HS-5 (cell line): ENCODE measurements at regions not wholly inside any gene's neighbourhood (a gene's known extent, or its start where the extent isn't known, plus 50 kb on each side); places are given as distances from the start of the nearest gene placed in this dataset.
"Not testable (repeated sequence)": the region's sequence is repeated elsewhere in the genome, so short reads cannot be mapped to it uniquely, and the experiment has no call there.

Experiments
- DNase-seq: peaks from one replicate; pipeline ENCODE4 v3.0.0-alpha.2; 2012; ENCODE audit warnings: low read depth

DNA sequence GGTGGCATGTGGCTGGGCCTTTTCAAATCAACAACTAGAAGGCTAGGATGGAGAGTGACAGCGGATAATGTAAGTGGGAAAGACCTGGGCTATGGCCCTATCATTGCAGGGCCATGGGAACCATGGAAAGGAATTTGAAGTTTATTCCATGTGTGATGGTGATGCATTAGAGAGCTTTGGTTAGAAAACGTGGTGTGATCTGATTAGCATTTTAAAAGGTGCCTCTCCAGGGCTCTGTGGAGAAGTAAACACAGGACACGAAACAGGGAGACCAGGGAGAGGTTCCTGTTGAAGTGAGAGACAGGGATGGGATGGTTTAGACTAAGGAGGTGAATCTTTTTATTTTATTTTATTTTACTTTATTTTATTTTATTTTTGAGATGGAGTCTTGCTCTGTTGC is 749.5 kb downstream of the GATA3 start:
- DNase-seq: no peak

DNA sequence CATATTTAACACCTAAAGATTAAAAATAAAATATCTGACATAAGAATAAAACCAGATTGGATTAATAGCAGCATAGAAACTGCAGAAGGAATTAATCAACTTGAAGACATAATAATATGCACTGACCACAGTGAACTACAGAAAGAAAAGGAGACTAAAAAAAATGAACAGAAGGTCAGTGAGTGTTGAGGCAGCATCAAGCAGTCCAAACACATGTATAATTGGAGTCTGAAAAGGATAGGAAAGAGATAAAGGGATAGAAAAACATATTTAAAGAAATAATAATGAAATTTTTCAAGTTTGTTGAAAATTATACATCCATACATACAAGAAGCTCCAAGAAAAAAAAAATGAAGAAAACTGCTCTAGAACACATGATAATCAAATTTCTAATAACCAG is 756.2 kb downstream of the GATA3 start:
- no peak for DNase-seq

DNA sequence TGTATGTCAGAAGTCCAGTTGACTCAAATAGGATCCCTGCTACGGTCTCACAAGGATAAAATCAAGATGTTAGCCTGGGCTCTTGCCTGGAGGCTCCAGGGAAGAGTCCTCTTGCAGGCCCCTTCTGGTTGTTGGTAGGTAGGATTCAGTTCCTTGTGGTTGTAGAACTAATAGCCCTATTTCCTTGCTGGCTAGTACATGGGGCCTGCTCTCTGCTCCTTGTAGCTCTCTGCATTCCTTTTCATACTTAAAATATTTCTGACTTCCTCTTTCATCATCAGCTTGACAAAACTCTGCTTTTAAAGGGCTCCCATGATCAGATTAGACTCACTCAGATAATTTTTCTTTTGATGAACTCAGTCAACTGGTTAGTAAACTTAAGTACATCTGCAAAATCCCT is 756.7 kb downstream of the GATA3 start:
- DNase-seq: no peak

DNA sequence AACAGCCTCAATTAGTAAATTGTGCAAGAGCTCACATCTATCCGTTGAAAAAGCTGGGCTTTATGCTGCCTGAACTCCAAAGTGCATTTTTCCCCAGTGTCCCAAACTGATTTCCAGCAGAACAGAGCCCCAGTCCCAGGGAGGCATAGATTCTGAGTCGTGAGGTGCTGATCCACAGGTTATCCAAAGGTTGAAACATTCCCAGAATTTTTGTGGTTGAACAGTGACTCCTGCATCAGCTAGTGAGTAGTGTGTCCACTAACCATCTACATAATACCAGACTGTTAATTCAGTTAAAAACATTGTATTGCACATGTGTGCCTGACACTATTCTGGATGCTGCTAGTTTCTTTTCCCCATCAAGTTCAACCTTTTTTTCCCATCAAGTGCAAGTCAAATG is 761.5 kb downstream of the GATA3 start:
- no peak for DNase-seq

DNA sequence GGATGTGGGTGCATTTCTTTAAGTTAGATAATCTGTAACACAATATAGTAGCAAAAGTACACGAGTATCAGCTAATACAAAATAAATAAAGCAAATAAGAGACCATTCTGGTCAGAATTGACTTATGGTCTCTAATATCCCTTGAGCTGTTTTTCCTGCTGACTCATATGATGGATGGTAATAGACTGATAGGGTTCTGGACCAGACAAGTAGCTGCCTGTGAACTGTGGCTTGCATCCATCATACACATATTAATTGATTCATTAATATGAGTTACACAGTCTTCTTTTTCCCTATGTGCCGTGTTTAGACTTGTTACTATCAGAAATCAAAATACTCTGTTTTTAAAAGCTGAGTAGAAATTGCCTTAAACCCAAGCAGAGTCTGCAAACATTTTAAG is 762.8 kb downstream of the GATA3 start:
- DNase-seq: no peak

DNA sequence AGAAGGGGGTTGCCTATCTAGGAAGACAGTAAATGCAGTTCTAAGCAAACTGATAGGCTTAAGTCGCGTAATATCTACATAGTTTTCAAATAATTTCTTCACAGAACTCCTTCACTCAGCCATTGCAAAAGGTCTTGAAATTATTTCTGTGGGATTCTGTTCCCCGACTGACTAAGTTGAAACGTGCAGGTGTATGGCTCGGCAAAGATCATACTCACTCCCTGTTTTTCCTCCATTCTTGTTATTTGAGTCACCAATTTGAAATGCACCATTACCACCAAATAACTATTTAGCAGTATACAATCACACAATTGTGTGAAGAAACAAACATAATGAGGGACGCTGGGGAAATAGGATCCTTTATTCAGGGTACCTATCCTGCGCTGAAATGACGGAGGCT is 771.1 kb downstream of the GATA3 start:
- DNase-seq: no peak

DNA sequence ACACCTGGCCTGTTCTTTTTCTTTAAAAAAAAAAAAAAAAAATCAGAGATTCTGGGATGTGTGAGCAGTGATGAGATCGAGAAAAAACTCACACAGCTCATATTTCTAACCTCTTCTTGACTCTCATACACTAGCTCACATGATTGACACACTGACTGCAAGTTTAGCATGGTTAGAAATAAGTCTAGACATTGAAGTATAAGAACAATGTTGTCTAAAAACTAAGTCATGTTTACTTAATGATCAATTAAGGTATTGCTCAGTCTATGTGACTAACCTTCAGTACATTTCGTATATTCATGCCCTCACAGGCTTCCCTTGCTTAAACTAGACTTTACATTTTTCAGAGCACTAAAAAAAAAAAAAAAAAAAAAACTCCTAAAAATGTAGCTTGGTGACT is 775.1 kb downstream of the GATA3 start:
- DNase-seq: no peak

DNA sequence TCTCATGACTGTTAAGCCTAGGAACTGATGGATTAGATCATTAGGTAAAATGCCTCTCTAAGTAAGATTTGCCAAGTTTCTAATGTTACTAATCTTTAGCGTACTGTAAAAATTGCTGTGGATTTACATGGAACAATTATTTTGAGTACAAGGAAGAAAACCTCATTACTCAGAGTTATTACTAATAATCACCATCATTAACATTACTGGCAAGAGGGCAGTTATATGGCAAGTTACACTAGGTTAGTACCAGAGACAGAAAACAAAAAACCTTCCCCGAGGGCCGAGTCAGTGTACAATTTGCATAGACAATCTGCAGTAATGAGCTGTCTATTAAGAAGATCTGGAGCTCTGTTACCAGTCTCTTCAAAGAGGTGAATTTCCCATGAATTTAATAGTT is 775.6 kb downstream of the GATA3 start:
- no peak for DNase-seq

DNA sequence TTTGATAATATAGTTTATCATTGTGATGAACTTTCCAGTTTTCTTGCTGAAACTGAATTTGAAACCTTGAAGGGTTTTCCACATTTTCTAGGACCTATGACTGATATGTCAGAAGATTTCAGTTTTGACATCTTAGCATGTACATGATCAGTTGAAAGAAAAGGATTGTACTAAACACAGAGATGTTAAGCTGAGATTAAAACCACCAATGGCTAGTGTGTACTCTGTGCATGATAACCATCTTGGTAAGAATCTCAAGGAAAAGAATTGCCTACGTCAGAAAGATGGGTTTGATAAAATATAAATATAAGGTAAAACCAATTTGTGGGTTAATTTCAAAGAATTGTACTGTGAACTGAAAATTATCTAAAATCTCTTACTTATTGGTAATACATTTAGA is 776.4 kb downstream of the GATA3 start:
- DNase-seq: no peak

DNA sequence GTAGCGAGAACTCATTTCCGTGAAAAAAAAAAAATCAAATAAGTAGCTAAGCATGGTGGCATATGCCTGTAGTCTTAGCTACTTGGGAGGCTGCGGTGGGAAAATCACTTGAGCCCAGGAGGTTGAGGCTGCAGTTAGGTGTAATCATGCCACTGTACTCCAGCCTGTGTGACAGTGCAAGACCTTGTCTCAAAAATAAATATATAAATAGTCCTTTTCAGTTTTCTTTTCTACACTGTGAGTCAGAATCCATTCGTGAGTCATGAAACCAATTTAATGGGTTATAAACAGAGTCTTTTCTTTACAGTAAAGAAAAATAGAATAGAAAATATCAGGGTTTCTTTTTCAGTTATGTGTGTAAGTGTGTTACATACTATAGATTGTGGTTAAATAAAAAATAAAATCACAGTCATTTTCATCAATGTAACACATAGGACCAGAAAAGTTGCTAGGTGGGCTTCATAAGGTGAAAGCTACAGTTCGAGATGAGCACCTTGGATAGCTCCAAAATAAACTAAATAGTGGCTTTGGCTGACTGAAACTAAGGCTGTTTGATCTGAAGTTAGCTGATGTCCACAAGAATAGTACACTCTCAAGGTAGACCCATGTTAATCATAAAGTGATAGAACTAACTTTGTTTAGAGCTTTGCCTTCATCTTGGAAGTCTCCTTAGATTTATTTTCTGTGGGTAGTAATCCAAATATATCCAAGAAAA is 781.1 kb downstream of the GATA3 start:
- DNase-seq: no peak

DNA sequence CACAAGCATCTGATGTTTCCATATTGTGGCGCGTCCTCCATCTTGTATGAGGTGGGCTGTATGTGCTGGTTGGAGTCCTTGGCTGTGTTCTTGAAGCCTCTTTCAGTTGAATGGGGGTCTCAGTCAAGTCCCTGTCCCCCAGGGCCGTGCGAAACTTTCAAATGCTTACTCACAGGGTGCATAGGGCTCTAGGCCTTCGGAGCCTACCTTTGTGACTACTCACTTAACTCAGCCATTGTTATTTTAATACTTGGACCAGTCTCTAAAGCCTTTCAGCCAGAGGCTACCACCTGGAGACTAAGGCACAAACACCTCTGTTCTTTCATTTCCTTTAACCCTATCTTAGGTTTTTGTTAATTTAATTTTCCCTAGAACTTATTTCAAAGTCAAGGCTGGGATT is 785.9 kb downstream of the GATA3 start:
- DNase-seq: no peak

DNA sequence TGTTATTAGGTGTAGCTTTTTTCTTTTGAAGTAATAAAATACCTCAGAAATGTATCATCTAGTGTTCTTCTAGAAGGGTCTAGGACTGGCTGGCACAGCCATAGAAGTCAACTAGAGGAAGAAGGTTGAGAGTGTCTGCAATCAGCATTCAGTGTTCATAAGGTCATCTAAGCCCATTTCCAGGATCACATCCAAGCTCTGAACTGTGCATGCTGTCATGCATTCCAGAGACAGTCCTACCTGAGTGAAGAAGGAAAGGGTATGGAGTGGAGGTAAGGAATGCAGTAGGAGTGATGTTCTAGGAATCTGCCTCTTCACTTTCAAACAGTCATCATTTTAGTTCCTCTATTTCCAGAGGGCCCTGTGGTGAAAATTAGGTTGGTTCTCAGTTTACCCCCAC is 789.7 kb downstream of the GATA3 start:
- DNase-seq: no peak

DNA sequence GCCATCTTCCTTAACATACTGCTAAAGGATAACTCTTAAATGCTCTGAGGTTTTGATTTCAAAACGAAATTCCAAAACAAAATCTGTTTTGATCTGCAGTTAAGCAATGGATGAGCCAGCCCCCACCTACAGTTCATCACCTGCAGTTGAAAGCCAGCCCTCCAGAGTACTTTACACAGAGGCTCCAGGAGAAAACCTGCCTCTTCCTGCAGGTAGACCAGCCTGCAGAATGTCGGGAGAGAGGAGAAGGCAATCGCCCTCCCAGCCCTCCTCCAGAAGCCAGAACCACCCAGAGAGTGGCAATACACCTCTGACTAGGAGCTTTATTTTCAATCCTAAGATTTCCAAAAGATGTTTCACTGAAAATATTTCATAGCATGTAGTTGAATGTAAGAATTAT is 798.1 kb downstream of the GATA3 start:
- DNase-seq: no peak

DNA sequence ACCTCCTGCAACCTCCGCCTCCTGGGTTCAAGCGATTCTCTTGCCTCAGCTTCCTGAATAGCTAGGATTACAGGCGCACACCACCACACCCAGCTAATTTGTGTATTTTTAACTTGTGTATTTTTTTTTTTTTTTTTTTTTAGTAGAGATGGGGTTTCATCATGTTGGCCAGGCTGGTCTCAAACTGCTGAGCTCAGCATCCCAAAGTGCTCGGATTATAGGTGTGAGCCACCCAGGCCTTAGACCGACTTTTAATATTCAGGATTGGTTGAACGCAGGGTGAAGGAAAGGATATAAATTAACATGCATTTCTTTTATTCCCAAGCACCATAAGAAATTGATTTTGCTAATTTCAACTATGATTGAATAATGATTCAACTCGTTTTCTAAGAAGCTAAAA is 798.6 kb downstream of the GATA3 start:
- no peak for DNase-seq

DNA sequence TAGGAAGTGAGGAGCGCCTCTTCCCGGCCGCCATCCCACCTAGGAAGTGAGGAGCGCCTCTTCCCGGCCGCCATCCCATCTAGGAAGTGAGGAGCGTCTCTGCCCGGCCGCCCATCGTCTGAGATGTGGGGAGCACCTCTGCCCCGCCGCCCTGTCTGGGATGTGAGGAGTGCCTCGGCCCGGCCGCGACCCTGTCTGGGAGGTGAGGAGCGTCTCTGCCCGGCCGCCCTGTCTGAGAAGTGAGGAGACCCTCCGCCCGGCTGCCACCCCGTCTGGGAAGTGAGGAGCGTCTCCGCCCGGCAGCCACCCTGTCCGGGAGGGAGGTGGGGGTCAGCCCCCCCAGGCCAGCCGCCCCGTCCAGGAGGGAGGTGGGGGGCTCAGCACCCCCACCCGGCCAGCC is 814.4 kb downstream of the GATA3 start:
- not testable (repeated sequence) for DNase-seq

DNA sequence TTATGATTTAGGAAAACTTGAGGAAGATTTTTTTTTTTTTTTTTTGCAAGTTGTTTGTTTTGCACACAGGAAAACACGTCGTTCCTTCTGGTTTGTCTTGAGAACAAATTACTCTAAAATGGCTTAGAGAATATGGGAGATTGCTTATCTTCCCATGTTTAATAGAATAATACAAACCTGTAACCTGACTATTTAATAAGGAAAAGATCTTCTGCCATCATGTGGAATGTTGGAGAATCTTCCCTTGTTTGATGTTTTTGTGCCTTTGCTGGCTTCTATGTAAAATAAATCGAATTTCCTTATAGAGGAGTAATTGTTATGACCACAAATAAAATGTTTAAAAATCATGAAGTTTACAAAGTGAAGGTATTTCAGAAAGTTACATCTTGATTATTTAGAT is 818.8 kb downstream of the GATA3 start:
- no peak for DNase-seq

DNA sequence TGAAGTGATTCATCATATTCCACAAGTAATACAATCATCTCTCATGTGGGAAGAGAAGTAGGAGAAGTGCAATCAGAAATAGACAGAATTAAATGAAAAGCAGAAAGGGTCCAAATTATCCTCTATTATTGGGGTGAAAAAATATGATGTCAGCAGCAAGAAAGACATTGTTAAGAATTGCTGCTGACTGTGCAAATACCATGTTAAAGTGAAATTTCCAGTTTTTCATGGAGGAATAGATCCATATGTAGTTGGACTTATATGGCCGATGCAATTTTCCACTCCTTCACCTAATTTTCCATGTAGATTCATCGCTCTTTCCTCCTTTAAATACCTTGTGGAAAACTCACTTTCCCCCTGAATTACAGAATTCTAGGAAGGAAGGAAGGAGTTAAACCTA is 819.8 kb downstream of the GATA3 start:
- DNase-seq: no peak

DNA sequence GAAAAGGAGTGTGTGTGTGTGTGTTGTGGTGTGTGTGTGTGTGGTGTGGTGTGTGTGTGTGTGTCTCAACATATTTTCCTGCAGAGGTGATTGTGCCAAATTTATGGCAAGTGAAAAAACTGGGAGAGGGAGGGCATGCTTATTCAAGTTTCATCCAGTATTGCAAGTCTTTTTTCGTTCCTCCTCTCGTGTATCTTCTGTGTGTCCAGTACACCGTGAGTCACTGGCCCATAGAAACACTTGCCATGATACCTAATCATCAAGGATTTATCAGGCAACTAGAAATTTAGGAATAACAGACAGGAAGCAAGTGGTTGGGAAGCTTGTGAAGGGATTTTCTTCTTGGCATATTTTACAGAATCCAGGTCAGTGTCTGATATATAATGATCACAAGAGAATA is 820.5 kb downstream of the GATA3 start:
- no peak for DNase-seq

DNA sequence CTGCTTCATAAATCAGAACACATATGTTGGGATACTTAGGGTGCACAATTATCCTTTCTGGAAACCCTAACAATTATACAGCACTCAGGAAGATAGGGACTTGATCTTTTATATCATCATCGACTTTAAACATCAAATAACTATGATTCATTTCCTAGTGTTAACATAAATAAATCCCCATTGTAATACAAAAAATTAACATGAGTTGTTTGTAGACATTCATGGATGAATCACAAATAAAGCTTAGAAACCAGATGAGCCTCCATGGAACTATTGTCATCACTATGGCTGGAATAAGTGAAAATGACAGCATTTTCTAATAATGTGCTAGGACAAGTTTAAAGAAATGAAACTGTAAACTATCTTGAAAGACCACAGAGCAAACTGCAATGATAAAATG is 821.7 kb downstream of the GATA3 start:
- DNase-seq: no peak

DNA sequence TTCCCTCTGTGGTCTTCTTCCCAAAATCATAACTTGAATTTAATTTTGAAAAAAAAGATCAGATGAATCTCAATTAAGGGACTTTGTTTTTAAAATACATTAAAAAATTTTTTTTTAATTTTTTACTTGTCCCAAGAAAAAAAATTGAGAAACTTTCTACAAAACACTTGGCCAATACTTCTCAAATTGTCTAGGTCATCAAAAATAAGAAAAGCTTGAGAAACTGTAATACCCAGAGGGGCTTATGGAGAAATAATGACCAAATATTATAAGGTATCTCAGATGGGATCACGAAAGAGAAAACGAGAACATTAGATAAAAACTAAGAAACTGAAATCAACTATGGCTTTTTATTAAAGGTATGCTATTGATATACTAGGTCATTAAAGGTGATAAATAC is 835.0 kb downstream of the GATA3 start:
- no peak for DNase-seq

DNA sequence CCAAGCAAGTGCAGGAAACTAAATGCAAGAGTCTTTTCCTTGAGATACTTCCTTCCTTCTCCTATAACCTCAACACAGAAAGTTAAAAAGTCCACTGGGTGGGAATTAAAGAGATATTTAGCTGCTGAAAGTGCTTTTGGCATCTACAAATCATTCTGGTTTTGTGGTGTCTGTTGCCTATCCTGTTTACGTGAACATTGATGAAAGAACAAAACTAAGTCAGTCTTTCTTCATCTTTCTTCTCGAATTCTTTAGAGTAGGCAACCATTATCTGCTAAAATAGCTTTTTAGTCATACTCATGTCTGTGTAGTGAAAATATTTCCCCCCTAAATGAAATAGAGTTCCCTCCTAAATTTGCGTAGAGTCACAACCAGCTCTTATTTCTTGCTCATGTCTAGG is 838.6 kb downstream of the GATA3 start:
- DNase-seq: no peak

DNA sequence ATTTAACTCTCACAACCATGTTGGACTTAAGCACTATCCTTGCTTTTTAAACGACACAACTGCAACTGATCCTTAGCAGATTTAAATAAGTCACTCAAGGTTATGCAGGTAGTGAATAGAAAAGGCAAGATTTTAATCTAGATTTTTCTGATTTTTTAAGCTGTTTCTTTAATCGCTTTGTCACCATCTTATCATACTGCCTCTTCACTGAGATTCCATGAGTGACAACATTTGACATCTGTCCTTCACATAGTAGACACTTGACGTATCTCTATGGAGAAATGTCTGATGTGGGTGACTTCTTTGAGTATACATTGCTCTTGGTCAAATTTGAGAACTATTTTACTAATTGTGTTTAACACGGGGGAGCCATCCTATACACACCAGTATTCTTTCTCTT is 839.7 kb downstream of the GATA3 start:
- DNase-seq: no peak

DNA sequence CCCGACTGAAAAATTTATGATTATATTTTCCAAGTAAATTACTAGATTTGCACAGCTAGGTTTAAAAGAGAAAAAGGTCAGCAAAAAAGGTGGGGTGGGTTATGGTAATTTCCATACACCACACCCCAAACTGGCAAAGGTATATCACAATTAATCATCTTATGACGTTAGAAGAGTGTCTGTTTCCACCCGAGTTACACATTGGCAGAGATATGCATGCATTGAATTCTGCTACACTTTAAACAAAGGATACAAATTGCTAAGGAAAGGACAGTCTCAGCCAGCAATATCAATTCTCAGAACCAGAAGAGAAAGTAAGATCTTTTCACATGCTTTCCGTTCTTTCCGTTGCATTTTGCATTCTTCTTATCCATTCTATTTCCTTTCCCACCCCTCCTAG is 843.3 kb downstream of the GATA3 start:
- DNase-seq: no peak

DNA sequence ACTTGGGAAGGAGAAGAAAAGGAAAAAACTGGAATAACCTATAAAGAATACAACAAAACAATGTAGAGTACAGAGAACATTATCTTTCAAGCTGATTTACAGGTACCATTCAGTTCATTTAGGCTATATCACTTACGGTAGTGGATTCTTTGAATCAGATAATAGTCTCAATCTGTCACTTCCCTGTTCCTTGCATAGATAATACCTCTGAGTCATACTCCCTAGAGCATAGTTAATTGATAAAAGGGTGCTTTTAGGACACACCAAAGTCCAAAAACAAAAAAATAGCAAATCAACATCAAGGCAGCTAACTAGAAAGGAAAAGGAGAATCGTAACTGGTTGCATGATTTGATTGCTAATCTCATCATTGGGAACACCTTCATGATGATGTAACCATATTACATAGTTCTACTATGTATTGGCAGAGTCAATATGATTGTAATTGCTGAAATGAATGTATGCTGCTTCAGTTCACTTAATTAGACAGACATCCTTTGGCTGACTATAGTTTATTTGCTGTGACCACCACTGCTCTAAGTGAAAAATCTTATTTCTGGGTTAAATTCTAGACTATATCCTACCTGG is 844.4 kb downstream of the GATA3 start:
- DNase-seq: no peak
